Calu3 (cell line): ENCODE measurements at regions not wholly inside any gene's neighbourhood (a gene's known extent, or its start where the extent isn't known, plus 50 kb on each side); places are given as distances from the start of the nearest gene placed in this dataset.

ENCODE experiments used
- BruUV-seq: library from RNA; stranded (reverse); fragments of 400-500 nt; replicated peaks from 2 replicates; lab custom pipeline; 2021; lab: Mats Ljungman, UMichigan
- CTCF ChIA-PET: fragments of 300-600 bp; sonication (Branson Sonifier 250); formaldehyde crosslinking; loops from one replicate; lab custom pipeline; 2022; ENCODE audit warnings: antibody characterized with exemption; lab: Charles Lee
- DNase-seq: peaks from one replicate; pipeline ENCODE4 v3.0.0; 2022
- H3K27ac Mint-ChIP-seq: one replicate; pipeline ENCODE4 v1.8.0; 2022; ENCODE audit warnings: mixed read lengths; ENCODE audit not compliant: unreplicated experiment
- H3K27me3 Mint-ChIP-seq: one replicate; pipeline ENCODE4 v1.8.0; 2022; ENCODE audit warnings: mixed read lengths; ENCODE audit not compliant: unreplicated experiment
- H3K36me3 Mint-ChIP-seq: one replicate; pipeline ENCODE4 v1.8.0; 2022; ENCODE audit warnings: mild to moderate bottlenecking, moderate library complexity, mixed read lengths; ENCODE audit not compliant: insufficient read depth, unreplicated experiment
- H3K4me1 Mint-ChIP-seq: one replicate; pipeline ENCODE4 v1.8.0; 2022; ENCODE audit warnings: mild to moderate bottlenecking, low read depth, mixed read lengths; ENCODE audit not compliant: unreplicated experiment
- H3K4me3 Mint-ChIP-seq: one replicate; pipeline ENCODE4 v1.8.0; 2022; ENCODE audit warnings: mild to moderate bottlenecking, low read depth, moderate library complexity, mixed read lengths; ENCODE audit not compliant: unreplicated experiment
- H3K9me3 Mint-ChIP-seq: one replicate; pipeline ENCODE4 v1.8.0; 2022; ENCODE audit warnings: low read depth, mixed read lengths; ENCODE audit not compliant: unreplicated experiment
- CTCF ChIP-seq: fragments of 200-600 bp; IDR thresholded peaks from one replicate; pipeline ENCODE4 v1.8.0; 2022; ENCODE audit warnings: antibody characterized with exemption; ENCODE audit not compliant: unreplicated experiment
- intact Hi-C: fragments of 100-400 bp; cut with micrococcal nuclease; formaldehyde crosslinking; loops from one replicate; pipeline ENCODE4 v1.10.0; 2022; ENCODE audit not compliant: unreplicated experiment

GRCh38 chr3:168275662-168276061 lies 179.9 kb upstream of the GOLIM4 start:
- intact Hi-C loops, result no loop called here
- no peaks in the 10 kb centered on the region for H3K9me3 Mint-ChIP-seq
- H3K36me3 Mint-ChIP-seq, result no peaks in the 10 kb centered on the region
- no peak overlapping the region for H3K27ac Mint-ChIP-seq
- no peak overlapping the region for H3K4me3 Mint-ChIP-seq
- CTCF ChIA-PET, result interaction anchor here (0.6 to 0.7 kb wide), 2 partner anchors 362 to 416 kb away, joined by 3 read pairs; no protein-coding TSS in a partner anchor
- DNase-seq, result no peak
- no TSS peak for BruUV-seq
- H3K4me1 Mint-ChIP-seq, result no peaks in the 10 kb centered on the region
- peaks cover 12% of the 10 kb centered on the region for H3K27me3 Mint-ChIP-seq
- no peak for TF ChIP-seq CTCF

- TF ChIP-seq CTCF, result no peak
- no peak overlapping the region for H3K27ac Mint-ChIP-seq
- intact Hi-C loops, result no loop called here
- no peaks in the 10 kb centered on the region for H3K4me1 Mint-ChIP-seq
- no TSS peak for BruUV-seq
- H3K27me3 Mint-ChIP-seq, result peaks cover 12% of the 10 kb centered on the region
- H3K9me3 Mint-ChIP-seq, result no peaks in the 10 kb centered on the region
- CTCF ChIA-PET, result no interaction called here
- no peak overlapping the region for H3K4me3 Mint-ChIP-seq
- DNase-seq, result no peak
- H3K36me3 Mint-ChIP-seq, result no peaks in the 10 kb centered on the region
Observed at GRCh38 chr3:168273917-168274316, 178.2 kb upstream of the GOLIM4 start.

- CTCF ChIA-PET, result no interaction called here
- no peak for TF ChIP-seq CTCF
- H3K27me3 Mint-ChIP-seq, result peaks cover 12% of the 10 kb centered on the region
- H3K27ac Mint-ChIP-seq, result no peak overlapping the region
- no peaks in the 10 kb centered on the region for H3K9me3 Mint-ChIP-seq
- H3K4me3 Mint-ChIP-seq, result no peak overlapping the region
- H3K36me3 Mint-ChIP-seq, result no peaks in the 10 kb centered on the region
- no TSS peak for BruUV-seq
- no peak for DNase-seq
- no peaks in the 10 kb centered on the region for H3K4me1 Mint-ChIP-seq
- intact Hi-C loops, result no loop called here
Observed at GRCh38 chr3:168273036-168273435, 177.3 kb upstream of the GOLIM4 start.

GRCh38 chr3:168272343-168272985 lies 176.7 kb upstream of the GOLIM4 start:
- H3K27ac Mint-ChIP-seq, result no peak overlapping the region
- intact Hi-C loops, result no loop called here
- no peak overlapping the region for H3K4me3 Mint-ChIP-seq
- H3K36me3 Mint-ChIP-seq, result no peaks in the 10 kb centered on the region
- no peak for TF ChIP-seq CTCF
- CTCF ChIA-PET, result no interaction called here
- H3K27me3 Mint-ChIP-seq, result peaks cover 12% of the 10 kb centered on the region
- no peaks in the 10 kb centered on the region for H3K9me3 Mint-ChIP-seq
- H3K4me1 Mint-ChIP-seq, result no peaks in the 10 kb centered on the region
- DNase-seq, result no peak
- BruUV-seq, result no TSS peak
